Thoracic aorta (tissue), 2 donors: ENCODE measurements at regions not wholly inside any gene's neighbourhood (a gene's known extent, or its start where the extent isn't known, plus 50 kb on each side); places are given as distances from the start of the nearest gene placed in this dataset.

Source experiments
- ATAC-seq: fragments of 150-250 bp; one replicate; pipeline ENCODE4 v1.8.0; 2017; ENCODE audit warnings: low read depth; ENCODE audit not compliant: insufficient number of reproducible peaks, low FRiP score
- DNase-seq: peaks from one replicate; pipeline ENCODE4 v3.0.0-alpha.2; 2020; ENCODE audit warnings: low spot score
- H3K27ac ChIP-seq, 2 donors: fragments of 200-600 bp; sonication (generic); 1 replicate in 1 of 2; 2 replicates in 1 of 2; pipeline ENCODE4 v1.5.1; 2016; ENCODE audit warnings: mild to moderate bottlenecking in 2 of 2, moderate library complexity in 2 of 2
- H3K27me3 ChIP-seq: fragments of 200-600 bp; sonication (generic); replicated peaks from 2 replicates; pipeline ENCODE4 v1.6.0; 2016; ENCODE audit warnings: mild to moderate bottlenecking; ENCODE audit not compliant: insufficient read depth
- H3K36me3 ChIP-seq: fragments of 200-600 bp; sonication (generic); one replicate; pipeline ENCODE4 v1.5.1; 2016
- H3K4me1 ChIP-seq, 2 donors: fragments of 200-600 bp; sonication (generic); 1 replicate in 1 of 2; 2 replicates in 1 of 2; pipeline versions ENCODE4 v1.5.1 to v1.6.0; 2016; ENCODE audit warnings: low read depth in 2 of 2, mild to moderate bottlenecking in 1 of 2; ENCODE audit not compliant: control insufficient read depth in 1 of 2
- H3K4me3 ChIP-seq: fragments of 200-600 bp; sonication (generic); 2 replicates; pipeline ENCODE4 v1.5.1; 2016; ENCODE audit warnings: mild to moderate bottlenecking
- H3K9me3 ChIP-seq: fragments of 200-600 bp; sonication (generic); 2 replicates; pipeline ENCODE4 v1.5.1; 2016
- CTCF ChIP-seq: fragments of 200-600 bp; sonication (generic); IDR thresholded peaks from one replicate; pipeline ENCODE4 v1.5.1; 2019; ENCODE audit warnings: antibody characterized with exemption

- Histone ChIP-seq H3K27ac (no peak overlapping the region), H3K27me3 (no peaks in the 10 kb centered on the region), H3K4me1 (no peaks in the 10 kb centered on the region), H3K9me3 (no peaks in the 10 kb centered on the region), H3K36me3 (no peaks in the 10 kb centered on the region), H3K4me3 (no peak overlapping the region)
- DNase-seq (no peak), ATAC-seq (no peak)
- no peak for TF ChIP-seq CTCF
Observed at GRCh38 chr2:118403658-118404451, 315.6 kb downstream of the INSIG2 start.

- Histone ChIP-seq H3K27ac (no peak overlapping the region), H3K27me3 (no peaks in the 10 kb centered on the region), H3K4me1 (no peaks in the 10 kb centered on the region), H3K4me3 (no peak overlapping the region), H3K9me3 (no peaks in the 10 kb centered on the region), H3K36me3 (no peaks in the 10 kb centered on the region)
- ATAC-seq (no peak), DNase-seq (no peak)
- TF ChIP-seq CTCF: no peak
Observed at GRCh38 chr2:118388771-118389170, 300.5 kb downstream of the INSIG2 start.

GRCh38 chr2:118387509-118387908 is 299.2 kb downstream of the INSIG2 start:
- TF ChIP-seq CTCF: no peak
- no peak for DNase-seq
- Histone ChIP-seq H3K27ac (no peak overlapping the region), H3K4me3 (no peak overlapping the region), H3K36me3 (no peaks in the 10 kb centered on the region), H3K27me3 (no peaks in the 10 kb centered on the region), H3K4me1 (no peaks in the 10 kb centered on the region), H3K9me3 (no peaks in the 10 kb centered on the region)
- no peak for ATAC-seq

GRCh38 chr2:118386641-118387302 is 298.5 kb downstream of the INSIG2 start:
- H3K9me3 ChIP-seq: no peaks in the 10 kb centered on the region
- no peak overlapping the region for H3K27ac ChIP-seq
- no peaks in the 10 kb centered on the region for H3K36me3 ChIP-seq
- no peak overlapping the region for H3K4me3 ChIP-seq
- no peaks in the 10 kb centered on the region for H3K4me1 ChIP-seq
- H3K27me3 ChIP-seq: no peaks in the 10 kb centered on the region
- no peak for DNase-seq
- no peak for ATAC-seq
- no peak for TF ChIP-seq CTCF

- no peak for TF ChIP-seq CTCF
- no peak for ATAC-seq
Observed at GRCh38 chr2:118380915-118381653, 292.8 kb downstream of the INSIG2 start.

More at GRCh38 chr2:118380915-118381653, 292.8 kb downstream of the INSIG2 start:
- no peak overlapping the region for H3K27ac ChIP-seq
- H3K27me3 ChIP-seq: no peaks in the 10 kb centered on the region
- no peak overlapping the region for H3K4me3 ChIP-seq
- no peaks in the 10 kb centered on the region for H3K36me3 ChIP-seq
- no peaks in the 10 kb centered on the region for H3K4me1 ChIP-seq
- DNase-seq: no peak
- H3K9me3 ChIP-seq: no peaks in the 10 kb centered on the region
